ENCODE measurements at regions not wholly inside any gene's neighbourhood (a gene's known extent, or its start where the extent isn't known, plus 50 kb on each side); places are given as distances from the start of the nearest gene placed in this dataset.

GRCh38 chr14:104237651-104238423 lies 99.5 kb downstream of the KIF26A start:
- no peaks in the 10 kb centered on the region for H3K36me3 ChIP-seq (ENCODE audit: control insufficient read depth in 1 of 2, insufficient read depth in 2 of 2, low read length in 2 of 2)
- no peak overlapping the region for H3K4me2 ChIP-seq (ENCODE audit: low read length)
- no peaks in the 10 kb centered on the region for H4K20me1 ChIP-seq (ENCODE audit: insufficient read depth)
- H3K9me3 ChIP-seq (ENCODE audit: control insufficient read depth in 1 of 2, insufficient read depth in 1 of 2, low read depth in 1 of 2, low read length in 2 of 2) = peaks cover 3 to 5% of the 10 kb centered on the region in 2 experiments; a peak in 1 of 4 replicates
- no TSS peak for BruUV-seq (replicated peaks)
- H2AFZ ChIP-seq (ENCODE audit: low read depth, low read length, poor library complexity, severe bottlenecking) = no peak overlapping the region
- no peaks in the 10 kb centered on the region for H3K4me1 ChIP-seq (ENCODE audit: control insufficient read depth in 1 of 2, insufficient read depth in 2 of 2, low read length in 2 of 2)
- ATAC-seq (no peak), DNase-seq (ENCODE audit: low read depth, low spot score) (no peak)
- H3K27me3 ChIP-seq (ENCODE audit: insufficient read depth, low read length) = no peaks in the 10 kb centered on the region
- intact Hi-C loops (cut with micrococcal nuclease) = no loop called here
- no peak overlapping the region for H3K27ac ChIP-seq (ENCODE audit: low read depth, low read length)
- ChIA-PET RAD21 (ENCODE audit: low non-redundant PET in 1 of 2, low total read pairs in 2 of 2, uncharacterized antibody in 2 of 2, unreplicated experiment in 2 of 2) (no interaction called here), POLR2A (no interaction called here), CTCF (no interaction called here)
- TF ChIP-seq EGR1 (IDR thresholded peaks at IDR 0.05; ENCODE audit: low read depth) = no peak
- no peak for TF ChIP-seq ZFX (IDR thresholded peaks at IDR 0.05)
- no peak for TF ChIP-seq ZNF274 (IDR thresholded peaks at IDR 0.05; ENCODE audit: low read depth, low read length)
- no peak for TF ChIP-seq FOSL1 (IDR thresholded peaks at IDR 0.05; ENCODE audit: low read depth)
- no peak for TF ChIP-seq SRF (IDR thresholded peaks at IDR 0.05; ENCODE audit: low read depth)
- no peak for TF ChIP-seq EZH2phosphoT487 (IDR thresholded peaks at IDR 0.05; ENCODE audit: borderline replicate concordance)
- no peak for TF ChIP-seq CEBPB (IDR thresholded peaks at IDR 0.05; ENCODE audit: low read depth)
- TF ChIP-seq POLR2A (IDR thresholded peaks at IDR 0.05; ENCODE audit: borderline replicate concordance, extremely low read depth, insufficient read depth, insufficient read length) = no peak
- no peak for TF ChIP-seq SP1 (IDR thresholded peaks at IDR 0.05; ENCODE audit: low read depth)
- no peak for TF ChIP-seq EZH2 (IDR thresholded peaks at IDR 0.05)
- no peak for TF ChIP-seq ELF1 (IDR thresholded peaks at IDR 0.05; ENCODE audit: borderline replicate concordance, low read depth)
- TF ChIP-seq TCF7L2 (IDR thresholded peaks at IDR 0.05; ENCODE audit: borderline replicate concordance, extremely low read depth, insufficient read depth, insufficient read length) = no peak
- no peak for TF ChIP-seq ZBTB33 (IDR thresholded peaks at IDR 0.05; ENCODE audit: extremely low read depth, insufficient replicate concordance, low read length)
- no peak for TF ChIP-seq SIN3A (IDR thresholded peaks at IDR 0.05; ENCODE audit: low read depth)
- TF ChIP-seq JUND (IDR thresholded peaks at IDR 0.05) = no peak
- TF ChIP-seq POLR2AphosphoS5 (IDR thresholded peaks at IDR 0.05; ENCODE audit: low read depth, low read length) = no peak
- no peak for TF ChIP-seq ATF3 (IDR thresholded peaks at IDR 0.05)
- TF ChIP-seq RAD21 (IDR thresholded peaks at IDR 0.05; ENCODE audit: low read depth) = no peak
- TF ChIP-seq MAX (IDR thresholded peaks at IDR 0.05) = no peak
- H3K9me2 ChIP-seq (ENCODE audit: insufficient read depth) = no peaks in the 10 kb centered on the region
- no peak overlapping the region for H3K9ac ChIP-seq (ENCODE audit: low read length)
- no peaks in the 10 kb centered on the region for H3K79me2 ChIP-seq (ENCODE audit: insufficient read depth, low read length)
- H3K4me3 ChIP-seq (replicated peaks in 1 of 2; ENCODE audit: low read depth in 1 of 2, low read length in 2 of 2) = no peak overlapping the region
